Ovary (tissue), 7 donors: ENCODE measurements at regions not wholly inside any gene's neighbourhood (a gene's known extent, or its start where the extent isn't known, plus 50 kb on each side); places are given as distances from the start of the nearest gene placed in this dataset.

Experiments
- DNase-seq, 5 donors: peaks; one replicate each; pipeline ENCODE4 v3.0.0-alpha.2; 2019 to 2020
- H3K27ac ChIP-seq, 2 donors: fragments of 200-600 bp; one replicate each; pipeline versions ENCODE4 v1.5.1 to v1.8.0; 2019 to 2022
- H3K27me3 ChIP-seq: fragments of 200-600 bp; one replicate; pipeline ENCODE4 v1.8.0; 2022
- H3K36me3 ChIP-seq: fragments of 200-600 bp; sonication (generic); one replicate; pipeline ENCODE4 v1.5.1; 2019
- H3K4me1 ChIP-seq: one replicate; pipeline ENCODE4 v1.8.1; 2013; ENCODE audit warnings: mild to moderate bottlenecking, moderate library complexity; ENCODE audit not compliant: insufficient read depth
- H3K4me3 ChIP-seq: fragments of 200-600 bp; sonication (generic); one replicate; pipeline ENCODE4 v1.5.1; 2017
- H3K9me3 ChIP-seq, 2 donors: fragments of 200-600 bp in 1 of 2; sonication (generic) in 1 of 2; one replicate each; pipeline versions ENCODE4 v1.5.1 to v1.8.1; 2013 to 2019; ENCODE audit warnings: mild to moderate bottlenecking in 1 of 2, moderate library complexity in 1 of 2
- EP300 ChIP-seq: sonication (generic); formaldehyde crosslinking; IDR thresholded peaks from one replicate; pipeline ENCODE4 v1.6.1; 2017; ENCODE audit warnings: antibody characterized with exemption
- POLR2A ChIP-seq: fragments of 450-650 bp; IDR thresholded peaks from one replicate; pipeline ENCODE4 v1.6.1; 2017; ENCODE audit warnings: antibody characterized with exemption, mild to moderate bottlenecking, moderate library complexity
- WGBS, 3 donors: extraction: QIAGEN DNeasy Blood & Tissue Kit in 1 of 3; methylation state at CpG; one replicate each; pipeline versions ENCODE4 v1.1.5 to v1.1.7; 2013 to 2017; 5-methylcytosine and 5-hydroxymethylcytosine counted together
- intact Hi-C, 4 donors: fragments of 100-400 bp; cut with DNase I; formaldehyde crosslinking; loops; one replicate each; pipeline versions ENCODE4 v1.11.0 to v1.15.1; 2022 to 2023
- TF ChIP-seq, protein P1 (sequence below), 3 donors: fragments of 450-650 bp in 2 of 3; fragments of 200-600 bp in 1 of 3; IDR thresholded peaks; one replicate each; pipeline versions ENCODE4 v1.5.1 to v1.8.0; 2016 to 2022; ENCODE audit warnings: antibody characterized with exemption in 3 of 3, mild to moderate bottlenecking in 1 of 3
- donor health status: DM: no; HTN: no; CAD: no; lungs with moderate emphysema.
- donor health status: DM: no; HTN: no; CAD: no.
- donor health status: Bipolar disorder and iron deficiency.
- donor health status: DM: no; HTN: no; CAD: no.
- donor health status: DM: yes; HTN: yes; CAD: no.

DNA sequence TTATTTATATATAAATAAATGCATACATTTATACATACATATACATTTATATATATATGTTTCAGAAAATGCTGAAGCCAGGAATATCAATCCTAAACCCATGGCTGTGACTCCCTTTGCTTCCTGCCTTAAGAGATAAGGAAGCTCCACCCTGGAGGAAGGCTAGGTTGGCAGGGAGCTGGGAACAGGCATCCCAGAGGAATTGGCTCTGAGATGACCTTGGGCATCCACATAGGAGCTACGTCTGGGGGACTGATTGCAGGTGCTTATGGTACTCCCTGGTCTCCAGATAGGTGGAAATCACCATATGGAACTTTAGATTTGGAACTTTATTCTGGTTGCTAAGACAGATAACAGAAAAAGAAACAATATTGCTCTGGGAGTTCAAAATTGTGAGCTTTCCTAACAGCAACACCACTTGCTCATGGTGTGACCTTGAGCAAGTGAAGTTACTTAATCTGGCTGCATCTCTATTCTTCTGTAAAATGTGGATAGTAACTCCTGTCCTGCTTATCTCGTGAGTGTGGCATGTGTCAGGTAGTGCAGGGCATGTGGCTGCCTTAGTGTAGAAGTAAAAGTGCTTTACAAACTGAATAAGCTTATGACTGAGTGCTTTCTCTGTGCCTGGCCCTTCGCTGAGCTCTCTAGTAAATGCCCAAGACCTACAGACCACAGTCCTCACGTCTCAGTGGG lies 341.0 kb downstream of the MEIS1 start:
- intact Hi-C loops = no loop called here
- peak in 4 of 5 donors; percentile 15 to 50 (median 24) for DNase-seq
- Histone ChIP-seq H3K36me3 (no peaks in the 10 kb centered on the region), H3K9me3 (no peaks in the 10 kb centered on the region), H3K27me3 (no peaks in the 10 kb centered on the region), H3K4me1 (peaks cover 2% of the 10 kb centered on the region), H3K4me3 (no peak overlapping the region), H3K27ac (no peak overlapping the region)
- no peak for TF ChIP-seq EP300
- TF ChIP-seq, protein P1, sequence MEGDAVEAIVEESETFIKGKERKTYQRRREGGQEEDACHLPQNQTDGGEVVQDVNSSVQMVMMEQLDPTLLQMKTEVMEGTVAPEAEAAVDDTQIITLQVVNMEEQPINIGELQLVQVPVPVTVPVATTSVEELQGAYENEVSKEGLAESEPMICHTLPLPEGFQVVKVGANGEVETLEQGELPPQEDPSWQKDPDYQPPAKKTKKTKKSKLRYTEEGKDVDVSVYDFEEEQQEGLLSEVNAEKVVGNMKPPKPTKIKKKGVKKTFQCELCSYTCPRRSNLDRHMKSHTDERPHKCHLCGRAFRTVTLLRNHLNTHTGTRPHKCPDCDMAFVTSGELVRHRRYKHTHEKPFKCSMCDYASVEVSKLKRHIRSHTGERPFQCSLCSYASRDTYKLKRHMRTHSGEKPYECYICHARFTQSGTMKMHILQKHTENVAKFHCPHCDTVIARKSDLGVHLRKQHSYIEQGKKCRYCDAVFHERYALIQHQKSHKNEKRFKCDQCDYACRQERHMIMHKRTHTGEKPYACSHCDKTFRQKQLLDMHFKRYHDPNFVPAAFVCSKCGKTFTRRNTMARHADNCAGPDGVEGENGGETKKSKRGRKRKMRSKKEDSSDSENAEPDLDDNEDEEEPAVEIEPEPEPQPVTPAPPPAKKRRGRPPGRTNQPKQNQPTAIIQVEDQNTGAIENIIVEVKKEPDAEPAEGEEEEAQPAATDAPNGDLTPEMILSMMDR (IDR thresholded peaks at IDR 0.05) = no peak
- no peak for TF ChIP-seq POLR2A
- WGBS, 3 donors = 48 to 62% (median 58%) methylated on average over 4 of the region's 4 CpGs

DNA sequence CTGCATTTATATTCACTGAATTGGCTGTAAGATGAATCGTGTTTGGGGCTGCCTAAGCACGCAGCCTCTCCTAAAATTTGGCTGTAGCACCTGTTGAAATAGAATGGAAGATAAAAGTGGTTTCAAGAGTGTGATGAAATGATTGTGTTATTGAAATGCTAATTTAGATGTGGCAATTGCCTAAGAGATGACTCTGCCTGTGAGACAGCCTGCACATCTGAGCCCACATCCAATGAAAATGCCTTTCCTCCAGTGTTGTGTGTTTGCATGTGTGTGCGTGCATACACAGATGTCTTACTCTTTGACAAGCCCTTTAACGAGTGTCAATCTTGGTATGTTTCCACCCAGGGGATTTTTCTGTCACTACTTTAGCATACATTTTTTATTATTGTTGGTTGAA lies 346.9 kb downstream of the MEIS1 start:
- Histone ChIP-seq H3K4me3 (no peak overlapping the region), H3K27me3 (no peaks in the 10 kb centered on the region), H3K4me1 (no peaks in the 10 kb centered on the region), H3K9me3 (no peaks in the 10 kb centered on the region), H3K36me3 (no peaks in the 10 kb centered on the region), H3K27ac (no peak overlapping the region)
- intact Hi-C loops = no loop called here
- DNase-seq = no peak
- 91 to 95% (median 94%) methylated on average over 4 of the region's 4 CpGs for WGBS, 3 donors
- TF ChIP-seq EP300 = no peak

DNA sequence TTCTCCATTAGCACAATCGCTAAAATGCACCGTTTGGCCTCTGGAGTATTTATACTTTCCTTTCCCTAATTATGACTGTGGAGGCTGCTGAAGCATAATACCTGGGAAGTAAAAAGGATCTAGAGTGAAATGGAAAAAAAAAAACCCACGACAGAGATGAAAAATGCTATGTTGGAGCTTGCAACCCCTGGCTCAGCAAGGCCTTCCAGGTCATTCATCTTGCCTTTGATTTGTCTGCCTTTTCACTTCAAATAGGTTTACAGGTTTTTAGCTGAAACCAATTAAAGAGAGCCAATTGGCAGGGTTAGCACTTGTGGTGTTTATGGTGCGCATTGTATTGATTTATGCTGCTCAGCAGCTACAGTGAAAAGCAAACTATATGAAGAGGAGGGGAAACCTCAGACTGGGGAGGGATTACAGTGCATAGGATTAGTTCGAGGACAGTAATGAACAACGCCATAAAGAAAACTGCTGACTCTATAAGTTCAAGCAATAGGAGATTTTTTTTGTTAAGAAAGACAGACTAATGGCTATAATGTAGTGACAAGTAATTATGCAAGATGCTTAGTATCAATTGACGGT lies 347.9 kb downstream of the MEIS1 start:
- H3K36me3 ChIP-seq = no peaks in the 10 kb centered on the region
- no peaks in the 10 kb centered on the region for H3K4me1 ChIP-seq
- no peak overlapping the region for H3K27ac ChIP-seq
- no peaks in the 10 kb centered on the region for H3K27me3 ChIP-seq
- no peak for TF ChIP-seq POLR2A
- TF ChIP-seq, protein P1 (IDR thresholded peaks at IDR 0.05) = no peak
- TF ChIP-seq EP300 = no peak
- 89 to 95% (median 91%) methylated on average over 7 of the region's 7 CpGs for WGBS, 3 donors
- no peaks in the 10 kb centered on the region for H3K9me3 ChIP-seq
- H3K4me3 ChIP-seq = no peak overlapping the region
- intact Hi-C loops = no loop called here
- no peak for DNase-seq

DNA sequence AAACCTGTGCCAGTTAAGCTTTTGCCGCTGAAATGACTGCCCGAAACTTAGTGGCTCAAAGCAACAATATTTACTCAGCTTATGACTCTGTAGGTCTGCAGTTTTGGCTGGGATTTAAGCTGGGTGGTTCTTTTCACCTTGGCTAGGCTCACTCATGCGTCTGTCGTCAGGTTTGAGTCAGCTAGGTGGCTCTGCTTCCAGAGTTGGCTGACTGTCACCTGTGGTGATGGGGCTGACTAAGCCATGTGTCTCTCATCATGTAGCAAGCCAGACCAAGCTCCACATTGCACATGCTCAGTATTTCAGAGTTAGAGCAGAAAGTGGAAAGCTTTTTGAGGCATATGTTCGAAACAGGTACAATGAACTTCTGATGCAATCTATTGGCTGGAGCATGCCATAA lies 354.8 kb downstream of the MEIS1 start:
- intact Hi-C loops = no loop called here
- H3K9me3 ChIP-seq = no peaks in the 10 kb centered on the region
- H3K4me3 ChIP-seq = no peak overlapping the region
- H3K27me3 ChIP-seq = no peaks in the 10 kb centered on the region
- H3K27ac ChIP-seq = no peak overlapping the region
- no peak for DNase-seq
- no peaks in the 10 kb centered on the region for H3K36me3 ChIP-seq
- TF ChIP-seq EP300 (no peak), POLR2A (no peak)
- TF ChIP-seq, protein P1 (IDR thresholded peaks at IDR 0.05) = no peak
- H3K4me1 ChIP-seq = peaks cover 4% of the 10 kb centered on the region
- WGBS, 3 donors = 89 to 95% (median 93%) methylated on average over 5 of the region's 5 CpGs

DNA sequence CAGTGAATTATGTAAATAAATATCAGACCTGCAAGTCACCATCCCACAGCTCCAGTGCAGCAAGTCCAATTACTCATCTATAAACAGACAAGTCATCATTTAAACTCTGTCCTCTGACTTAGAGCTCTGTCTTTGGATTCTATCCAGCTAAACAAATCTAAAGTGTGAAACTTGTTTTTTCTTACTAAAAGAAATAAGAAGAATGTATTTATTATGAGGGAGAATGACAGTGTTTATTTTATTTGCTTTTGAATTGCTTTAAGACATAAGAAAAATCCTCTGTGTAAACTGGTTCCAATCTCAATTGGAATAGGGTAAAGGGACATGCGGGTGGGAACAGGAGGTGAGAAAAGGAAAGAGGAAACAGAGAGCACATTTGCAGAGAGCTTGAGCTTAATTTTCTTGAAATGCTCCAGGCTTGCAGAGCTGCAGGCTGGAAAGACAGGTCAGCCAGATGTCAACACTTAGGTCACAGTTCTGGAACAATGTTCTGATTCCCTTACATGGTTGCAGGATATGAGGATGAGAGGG lies 355.8 kb downstream of the MEIS1 start:
- Histone ChIP-seq H3K4me3 (no peak overlapping the region), H3K27ac (no peak overlapping the region), H3K4me1 (peaks cover 4% of the 10 kb centered on the region), H3K36me3 (no peaks in the 10 kb centered on the region), H3K9me3 (no peaks in the 10 kb centered on the region), H3K27me3 (no peaks in the 10 kb centered on the region)
- 37 to 51% (median 39%) methylated on average over 1 of the region's 1 CpG for WGBS, 3 donors
- DNase-seq = peak in 2 of 5 donors; percentile 23 to 37
- TF ChIP-seq, protein P1 (IDR thresholded peaks at IDR 0.05) = no peak
- TF ChIP-seq POLR2A (no peak), EP300 (no peak)
- intact Hi-C loops = no loop called here
